ENCODE measurements at regions not wholly inside any gene's neighbourhood (a gene's known extent, or its start where the extent isn't known, plus 50 kb on each side); places are given as distances from the start of the nearest gene placed in this dataset.
"Not testable (repeated sequence)": the region's sequence is repeated elsewhere in the genome, so short reads cannot be mapped to it uniquely, and the experiment has no call there.

- TF ChIP-seq TAF1 (IDR thresholded peaks at IDR 0.05; ENCODE audit: low read depth, low read length) (no peak), POLR2A (IDR thresholded peaks at IDR 0.05; ENCODE audit: low read depth, low read length) (no peak), POLR2AphosphoS5 (IDR thresholded peaks at IDR 0.05; ENCODE audit: low read depth, low read length) (no peak), SPI1 (IDR thresholded peaks at IDR 0.05; ENCODE audit: low read depth, low read length) (no peak), POU2F2 (IDR thresholded peaks at IDR 0.05; ENCODE audit: low read depth, low read length) (no peak), PAX5 (IDR thresholded peaks at IDR 0.05; ENCODE audit: insufficient read depth, low read length, severe bottlenecking) (no peak)
- DNase-seq (ENCODE audit: insufficient read length, low spot score): no peak
- no peak for FAIRE-seq
These were observed 943.8 kb downstream of the SLC16A7 start for GRCh38 chr12:60539592-60539991.

DNA sequence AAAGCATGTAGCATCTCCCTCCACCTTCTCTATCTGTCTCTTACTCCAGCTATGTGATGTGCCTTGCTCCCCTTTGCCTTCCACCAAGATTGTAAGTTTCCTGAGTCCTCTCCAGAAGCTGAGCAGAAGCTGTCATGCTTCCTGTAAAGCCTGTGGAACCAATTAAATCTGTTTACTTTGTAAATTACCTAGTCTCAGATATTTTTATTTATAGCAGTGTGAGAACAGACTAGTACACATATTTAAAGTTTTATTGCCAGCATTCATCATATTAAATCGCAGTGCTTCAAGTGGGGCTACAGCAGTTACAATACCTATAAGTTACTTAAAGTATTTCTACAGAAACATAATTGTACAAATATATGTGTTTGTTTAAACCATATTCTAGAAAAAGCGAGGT is 973.1 kb downstream of the SLC16A7 start:
- TF ChIP-seq TAF1 (IDR thresholded peaks at IDR 0.05; ENCODE audit: low read depth, low read length): no peak
- TF ChIP-seq POLR2AphosphoS5 (IDR thresholded peaks at IDR 0.05; ENCODE audit: low read depth, low read length): no peak
- no peak for TF ChIP-seq SPI1 (IDR thresholded peaks at IDR 0.05; ENCODE audit: low read depth, low read length)
- FAIRE-seq (no peak), DNase-seq (ENCODE audit: insufficient read length, low spot score) (no peak)

- no peak for TF ChIP-seq TAF1 (IDR thresholded peaks at IDR 0.05; ENCODE audit: low read depth, low read length)
- TF ChIP-seq SPI1 (IDR thresholded peaks at IDR 0.05; ENCODE audit: low read depth, low read length): no peak
- no peak for TF ChIP-seq POU2F2 (IDR thresholded peaks at IDR 0.05; ENCODE audit: low read depth, low read length)
- no peak for DNase-seq (ENCODE audit: insufficient read length, low spot score)
- FAIRE-seq: no peak
These were observed 981.8 kb downstream of the SLC16A7 start for GRCh38 chr12:60577607-60578006.

- FAIRE-seq: not testable (repeated sequence)
These were observed 991.8 kb downstream of the SLC16A7 start for GRCh38 chr12:60587664-60588063.

DNA sequence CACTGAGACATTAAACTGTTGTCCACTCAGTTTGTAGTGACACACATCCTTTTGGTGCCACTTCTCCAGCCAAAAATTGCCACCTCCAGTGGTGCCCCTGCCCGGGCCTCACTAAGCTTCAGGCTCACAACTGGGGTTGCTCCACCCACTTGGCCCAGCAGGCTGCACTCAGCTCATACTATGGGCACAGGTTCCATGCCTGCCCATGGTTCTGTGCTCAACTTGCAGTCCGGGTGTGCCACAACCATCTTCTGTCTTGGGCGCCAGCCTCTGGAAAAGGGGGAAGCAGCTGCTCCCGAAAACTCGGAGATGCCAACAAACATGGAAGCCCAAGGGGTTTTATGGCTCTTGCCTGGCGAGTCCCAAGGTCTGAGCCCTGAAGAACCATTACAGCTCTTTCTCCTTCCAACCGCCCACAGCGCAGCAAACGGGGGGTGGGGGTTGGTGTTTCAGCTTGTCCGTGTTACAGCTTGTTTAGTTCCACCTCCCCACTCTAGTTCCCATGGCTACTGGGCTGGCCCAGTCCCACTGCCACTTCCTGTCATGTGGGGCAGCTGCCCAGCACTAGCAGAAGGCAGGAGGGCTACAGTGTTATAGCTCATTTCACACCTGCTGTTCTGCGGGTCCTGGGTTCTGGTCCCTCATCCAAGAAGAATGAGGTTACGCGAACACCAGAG is 998.3 kb downstream of the SLC16A7 start:
- DNase-seq (ENCODE audit: insufficient read length, low spot score) (no peak), FAIRE-seq (no peak)
- TF ChIP-seq POLR2AphosphoS5 (IDR thresholded peaks at IDR 0.05; ENCODE audit: low read depth, low read length) (no peak), POLR2A (IDR thresholded peaks at IDR 0.05; ENCODE audit: low read depth, low read length) (no peak), POU2F2 (IDR thresholded peaks at IDR 0.05; ENCODE audit: low read depth, low read length) (no peak), PAX5 (IDR thresholded peaks at IDR 0.05; ENCODE audit: insufficient read depth, low read length, severe bottlenecking) (no peak), SPI1 (IDR thresholded peaks at IDR 0.05; ENCODE audit: low read depth, low read length) (no peak), TAF1 (IDR thresholded peaks at IDR 0.05; ENCODE audit: low read depth, low read length) (no peak)

More at GRCh38 chr12:60587664-60588063, 991.8 kb downstream of the SLC16A7 start:
- DNase-seq (ENCODE audit: insufficient read length, low spot score): not testable (repeated sequence)

DNA sequence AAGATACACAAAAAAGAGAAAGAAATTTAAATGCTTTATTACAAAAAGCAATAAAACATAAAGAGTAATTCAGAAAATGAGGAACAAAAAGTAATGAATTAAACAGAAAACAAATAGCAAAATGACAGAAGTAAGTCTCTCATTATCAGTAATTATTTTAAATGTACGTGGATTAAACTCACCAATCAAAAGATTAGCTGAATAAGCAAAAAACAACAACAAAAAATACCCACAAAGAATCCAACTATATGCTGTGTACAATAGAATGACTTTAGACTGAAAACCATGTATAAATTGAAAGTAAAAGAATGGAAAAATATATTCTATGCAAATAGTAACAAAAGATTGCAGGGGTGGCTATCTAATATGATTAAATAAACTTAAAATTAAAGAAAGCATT is 1006.8 kb downstream of the SLC16A7 start:
- DNase-seq (ENCODE audit: insufficient read length, low spot score) (no peak), FAIRE-seq (no peak)
- TF ChIP-seq TAF1 (IDR thresholded peaks at IDR 0.05; ENCODE audit: low read depth, low read length) (no peak), POU2F2 (IDR thresholded peaks at IDR 0.05; ENCODE audit: low read depth, low read length) (no peak), POLR2A (IDR thresholded peaks at IDR 0.05; ENCODE audit: low read depth, low read length) (no peak), SPI1 (IDR thresholded peaks at IDR 0.05; ENCODE audit: low read depth, low read length) (no peak), POLR2AphosphoS5 (IDR thresholded peaks at IDR 0.05; ENCODE audit: low read depth, low read length) (no peak), PAX5 (IDR thresholded peaks at IDR 0.05; ENCODE audit: insufficient read depth, low read length, severe bottlenecking) (no peak)

DNA sequence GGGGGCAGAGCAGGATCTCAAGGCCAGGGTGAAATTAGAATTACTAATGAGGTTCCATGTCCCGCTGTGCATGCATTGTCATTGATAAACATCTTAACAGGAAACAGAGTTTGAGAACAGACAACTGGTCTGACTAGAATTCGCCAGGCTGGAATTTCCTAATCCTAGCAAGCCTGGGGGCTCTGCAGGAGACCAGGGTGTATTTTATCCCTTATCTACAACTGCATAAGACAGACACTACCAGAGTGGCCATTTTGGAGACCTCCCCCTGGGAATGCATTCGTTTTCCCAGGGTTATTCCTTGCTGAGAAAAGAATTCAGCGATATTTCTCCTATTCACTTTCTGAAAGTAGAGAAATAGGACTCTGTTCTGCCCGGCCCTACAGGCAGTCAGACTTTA is 1007.6 kb downstream of the SLC16A7 start:
- FAIRE-seq; DNase-seq (ENCODE audit: insufficient read length, low spot score): not testable (repeated sequence)

- no peak for DNase-seq (ENCODE audit: insufficient read length, low spot score)
- no peak for FAIRE-seq
- no peak for TF ChIP-seq POU2F2 (IDR thresholded peaks at IDR 0.05; ENCODE audit: low read depth, low read length)
- no peak for TF ChIP-seq SPI1 (IDR thresholded peaks at IDR 0.05; ENCODE audit: low read depth, low read length)
- TF ChIP-seq TAF1 (IDR thresholded peaks at IDR 0.05; ENCODE audit: low read depth, low read length): no peak
- TF ChIP-seq POLR2A (IDR thresholded peaks at IDR 0.05; ENCODE audit: low read depth, low read length): no peak
- TF ChIP-seq PAX5 (IDR thresholded peaks at IDR 0.05; ENCODE audit: insufficient read depth, low read length, severe bottlenecking): no peak
- no peak for TF ChIP-seq POLR2AphosphoS5 (IDR thresholded peaks at IDR 0.05; ENCODE audit: low read depth, low read length)
These were observed 1020.6 kb downstream of the SLC16A7 start for GRCh38 chr12:60616400-60616799.

DNA sequence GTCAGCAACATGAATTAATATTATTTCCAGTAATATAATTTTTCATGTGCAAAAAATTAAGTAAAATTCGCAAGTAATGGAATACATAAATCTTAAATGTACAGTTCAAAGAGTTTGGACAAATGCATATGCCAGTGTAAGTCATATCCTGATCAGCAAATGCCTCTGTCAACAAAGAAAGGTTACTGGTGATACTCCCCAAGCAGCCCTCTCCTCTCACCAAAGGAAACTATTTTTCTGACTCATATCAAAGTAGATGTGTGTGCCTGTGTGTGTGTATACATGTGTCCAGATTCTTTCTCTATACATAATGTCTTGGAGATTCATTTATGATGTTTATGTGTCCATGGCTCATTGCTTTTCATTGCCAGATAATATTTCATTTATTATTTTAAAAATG is 1035.0 kb downstream of the SLC16A7 start:
- no peak for DNase-seq (ENCODE audit: insufficient read length, low spot score)
- TF ChIP-seq SPI1 (IDR thresholded peaks at IDR 0.05; ENCODE audit: low read depth, low read length): no peak
- no peak for TF ChIP-seq POLR2AphosphoS5 (IDR thresholded peaks at IDR 0.05; ENCODE audit: low read depth, low read length)
- no peak for TF ChIP-seq TAF1 (IDR thresholded peaks at IDR 0.05; ENCODE audit: low read depth, low read length)
- TF ChIP-seq PAX5 (IDR thresholded peaks at IDR 0.05; ENCODE audit: insufficient read depth, low read length, severe bottlenecking): no peak
- TF ChIP-seq POU2F2 (IDR thresholded peaks at IDR 0.05; ENCODE audit: low read depth, low read length): no peak
- TF ChIP-seq POLR2A (IDR thresholded peaks at IDR 0.05; ENCODE audit: low read depth, low read length): no peak
- no peak for FAIRE-seq

DNA sequence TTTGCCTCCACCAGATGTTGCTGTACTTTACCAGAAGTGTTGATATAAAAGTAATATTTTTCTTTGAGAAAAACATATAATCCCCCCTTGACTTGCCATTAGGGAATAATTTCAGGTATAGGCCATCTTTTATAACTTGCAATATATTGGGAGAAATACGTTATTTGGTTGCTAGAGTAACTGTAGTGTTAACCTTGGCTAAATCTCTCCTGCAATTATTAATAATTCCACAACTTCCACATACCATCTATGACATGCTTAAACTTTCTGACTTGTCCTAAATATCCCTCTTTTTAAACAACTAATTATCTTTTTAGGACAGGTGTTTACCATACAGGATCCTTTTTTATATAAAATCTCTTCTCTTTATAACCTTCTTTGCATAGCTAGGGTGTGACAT is 1048.2 kb downstream of the SLC16A7 start:
- TF ChIP-seq SPI1 (IDR thresholded peaks at IDR 0.05; ENCODE audit: low read depth, low read length) (no peak), POLR2A (IDR thresholded peaks at IDR 0.05; ENCODE audit: low read depth, low read length) (no peak), POLR2AphosphoS5 (IDR thresholded peaks at IDR 0.05; ENCODE audit: low read depth, low read length) (no peak), TAF1 (IDR thresholded peaks at IDR 0.05; ENCODE audit: low read depth, low read length) (no peak), POU2F2 (IDR thresholded peaks at IDR 0.05; ENCODE audit: low read depth, low read length) (no peak), PAX5 (IDR thresholded peaks at IDR 0.05; ENCODE audit: insufficient read depth, low read length, severe bottlenecking) (no peak)
- FAIRE-seq: no peak
- no peak for DNase-seq (ENCODE audit: insufficient read length, low spot score)

- TF ChIP-seq POLR2AphosphoS5 (IDR thresholded peaks at IDR 0.05; ENCODE audit: low read depth, low read length) (no peak), SPI1 (IDR thresholded peaks at IDR 0.05; ENCODE audit: low read depth, low read length) (no peak), PAX5 (IDR thresholded peaks at IDR 0.05; ENCODE audit: insufficient read depth, low read length, severe bottlenecking) (no peak), TAF1 (IDR thresholded peaks at IDR 0.05; ENCODE audit: low read depth, low read length) (no peak), POLR2A (IDR thresholded peaks at IDR 0.05; ENCODE audit: low read depth, low read length) (no peak), POU2F2 (IDR thresholded peaks at IDR 0.05; ENCODE audit: low read depth, low read length) (no peak)
- FAIRE-seq (no peak), DNase-seq (ENCODE audit: insufficient read length, low spot score) (no peak)
These were observed 1071.1 kb downstream of the SLC16A7 start for GRCh38 chr12:60666895-60667294.
